HCT116 (cell line): ENCODE measurements at regions not wholly inside any gene's neighbourhood (a gene's known extent, or its start where the extent isn't known, plus 50 kb on each side); places are given as distances from the start of the nearest gene placed in this dataset.

ENCODE experiments used
- ATAC-seq: fragments of 200-7000 bp; cut with Tn5 transposase; 2 replicates; pipeline ENCODE4 v1.9.1; 2020; ENCODE audit warnings: mild to moderate bottlenecking, moderate library complexity
- BruUV-seq: library from RNA; stranded (reverse); fragments of 400-500 nt; replicated peaks from 2 replicates; lab custom pipeline; 2021; lab: Mats Ljungman, UMichigan
- CTCF ChIA-PET: fragments of 300-600 bp; sonication (Branson Sonifier 250); formaldehyde crosslinking; loops from one replicate; lab custom pipeline; 2021; ENCODE audit warnings: antibody characterized with exemption; lab: Charles Lee
- POLR2A ChIA-PET: fragments of 300-600, 350-600 bp; sonication (Branson Sonifier 250); formaldehyde crosslinking; loops from one replicate; lab custom pipeline; 2021; ENCODE audit warnings: antibody characterized with exemption; lab: Charles Lee
- RAD21 ChIA-PET, 2 experiments: fragments of 300-600 bp; sonication (Branson Sonifier 250); formaldehyde crosslinking; loops; one replicate each; lab custom pipeline; 2023; ENCODE audit warnings: low total read pairs in 2 of 2; ENCODE audit not compliant: uncharacterized antibody in 2 of 2, unreplicated experiment in 2 of 2, low non-redundant PET in 1 of 2; lab: Charles Lee
- DNase-seq: peaks from one replicate; pipeline ENCODE4 v3.0.0-alpha.2; 2010; ENCODE audit warnings: low read depth, low spot score
- H2AFZ ChIP-seq: fragments of 200-600 bp; shearing (Covaris generic), sonication (generic); 2 replicates; pipeline ENCODE4 v1.6.1; 2017; ENCODE audit warnings: low read depth, mixed run types, mixed read lengths, antibody characterized with exemption, low read length; ENCODE audit not compliant: poor library complexity, severe bottlenecking
- H3K27ac ChIP-seq: 2 replicates; pipeline ENCODE4 v1.5.1; 2012; ENCODE audit warnings: low read depth, low read length
- H3K27me3 ChIP-seq: fragments of 200-600 bp; sonication (generic); 2 replicates; pipeline ENCODE4 v1.6.1; 2016; ENCODE audit warnings: mixed run types, low read length, mixed read lengths; ENCODE audit not compliant: insufficient read depth
- H3K36me3 ChIP-seq, 2 experiments: fragments of 200-500 bp in 1 of 2; fragments of 200-600 bp in 1 of 2; sonication (Bioruptor generic) in 1 of 2; sonication (generic) in 1 of 2; 2 replicates each; pipeline versions ENCODE4 v1.5.1 to v1.6.1; 2014 to 2016; ENCODE audit warnings: low read length in 2 of 2, inconsistent platforms in 1 of 2, mixed read lengths in 1 of 2, mixed run types in 1 of 2; ENCODE audit not compliant: insufficient read depth in 2 of 2, control insufficient read depth in 1 of 2
- H3K4me1 ChIP-seq, 2 experiments: fragments of 200-600 bp in 1 of 2; sonication (generic) in 1 of 2; 2 replicates each; pipeline versions ENCODE4 v1.5.1 to v1.6.1; 2012 to 2017; ENCODE audit warnings: low read length in 2 of 2, inconsistent platforms in 1 of 2, mild to moderate bottlenecking in 1 of 2, mixed read lengths in 1 of 2, mixed run types in 1 of 2, moderate library complexity in 1 of 2; ENCODE audit not compliant: insufficient read depth in 2 of 2, control insufficient read depth in 1 of 2
- H3K4me2 ChIP-seq: fragments of 200-600 bp; sonication (generic); 2 replicates; pipeline ENCODE4 v1.6.1; 2017; ENCODE audit warnings: mixed run types, low read length, mixed read lengths
- H3K4me3 ChIP-seq, 2 experiments: fragments of 200-600 bp in 1 of 2; sonication (generic) in 1 of 2; replicated peaks in 1 of 2; 2 replicates each; pipeline ENCODE4 v1.5.1; 2011 to 2016; ENCODE audit warnings: low read length in 2 of 2, control low read depth in 1 of 2, low read depth in 1 of 2, mild to moderate bottlenecking in 1 of 2, mixed read lengths in 1 of 2, mixed run types in 1 of 2
- H3K79me2 ChIP-seq: fragments of 200-600 bp; sonication (generic); 2 replicates; pipeline ENCODE4 v1.6.1; 2017; ENCODE audit warnings: mild to moderate bottlenecking, mixed run types, low read length, moderate library complexity, mixed read lengths; ENCODE audit not compliant: insufficient read depth
- H3K9ac ChIP-seq: fragments of 200-600 bp; sonication (generic); 2 replicates; pipeline ENCODE4 v1.6.1; 2016; ENCODE audit warnings: low read length, mixed read lengths
- H3K9me2 ChIP-seq: fragments of 200-600 bp; sonication (generic), shearing (Covaris generic); 2 replicates; pipeline ENCODE4 v1.6.1; 2017; ENCODE audit warnings: mixed run types, mild to moderate bottlenecking, moderate library complexity; ENCODE audit not compliant: insufficient read depth
- H3K9me3 ChIP-seq, 2 experiments: fragments of 200-500 bp in 1 of 2; fragments of 200-600 bp in 1 of 2; sonication (Bioruptor generic) in 1 of 2; sonication (generic) in 1 of 2; 2 replicates each; pipeline ENCODE4 v1.6.1; 2014 to 2017; ENCODE audit warnings: low read length in 2 of 2, mixed read lengths in 2 of 2, inconsistent platforms in 1 of 2, low read depth in 1 of 2, mild to moderate bottlenecking in 1 of 2, mixed run types in 1 of 2, moderate library complexity in 1 of 2; ENCODE audit not compliant: control insufficient read depth in 1 of 2, insufficient read depth in 1 of 2
- H4K20me1 ChIP-seq: fragments of 200-600 bp; sonication (generic), shearing (Covaris generic); 2 replicates; pipeline ENCODE4 v1.6.1; 2017; ENCODE audit warnings: mixed run types, mild to moderate bottlenecking, moderate library complexity; ENCODE audit not compliant: insufficient read depth
- CBX3 ChIP-seq: IDR thresholded peaks from 2 replicates; pipeline ENCODE4 v1.6.1; 2012; ENCODE audit warnings: low read depth
- CEBPB ChIP-seq: IDR thresholded peaks from 2 replicates; pipeline ENCODE4 v1.6.1; 2012; ENCODE audit warnings: low read depth
- CTCF ChIP-seq, 3 experiments: fragments of 200-600 bp in 1 of 3; sonication (generic) in 1 of 3; IDR thresholded peaks in 2 of 3; conservative IDR thresholded peaks in 1 of 3; 2 replicates each; pipeline ENCODE4 v1.5.1; 2012 to 2017; ENCODE audit warnings: low read depth in 2 of 3, low read length in 2 of 3, antibody characterized with exemption in 1 of 3, borderline replicate concordance in 1 of 3, control low read depth in 1 of 3, mild to moderate bottlenecking in 1 of 3, mixed read lengths in 1 of 3, mixed run types in 1 of 3, moderate library complexity in 1 of 3; ENCODE audit not compliant: insufficient read depth in 1 of 3
- EGR1 ChIP-seq: IDR thresholded peaks from 2 replicates; pipeline ENCODE4 v1.6.1; 2012; ENCODE audit warnings: low read depth
- EZH2 ChIP-seq: fragments of 200-600 bp; sonication (generic); IDR thresholded peaks from 2 replicates; pipeline ENCODE4 v1.6.1; 2017; ENCODE audit warnings: antibody characterized with exemption, mixed run types
- EZH2phosphoT487 ChIP-seq: fragments of 200-600 bp; IDR thresholded peaks from 2 replicates; pipeline ENCODE4 v1.6.1; 2018; ENCODE audit warnings: antibody characterized with exemption, borderline replicate concordance
- FOSL1 ChIP-seq: IDR thresholded peaks from 2 replicates; pipeline ENCODE4 v1.6.1; 2012; ENCODE audit warnings: low read depth
- JUND ChIP-seq: IDR thresholded peaks from 2 replicates; pipeline ENCODE4 v1.6.1; 2012
- MAX ChIP-seq: IDR thresholded peaks from 2 replicates; pipeline ENCODE4 v1.6.1; 2012
- POLR2A ChIP-seq: IDR thresholded peaks from 2 replicates; pipeline ENCODE4 v1.7.0; 2011; ENCODE audit warnings: borderline replicate concordance; ENCODE audit not compliant: insufficient read depth, insufficient read length; ENCODE audit errors: extremely low read depth
- POLR2AphosphoS5 ChIP-seq: IDR thresholded peaks from 2 replicates; pipeline ENCODE4 v1.6.1; 2011; ENCODE audit warnings: mild to moderate bottlenecking, low read depth, low read length, moderate library complexity
- RAD21 ChIP-seq: IDR thresholded peaks from 2 replicates; pipeline ENCODE4 v1.6.1; 2012; ENCODE audit warnings: low read depth, mild to moderate bottlenecking
- REST ChIP-seq: IDR thresholded peaks from 2 replicates; pipeline ENCODE4 v1.6.1; 2012; ENCODE audit warnings: low read depth
- SIN3A ChIP-seq: IDR thresholded peaks from 2 replicates; pipeline ENCODE4 v1.6.1; 2012; ENCODE audit warnings: low read depth
- SP1 ChIP-seq: IDR thresholded peaks from 2 replicates; pipeline ENCODE4 v1.6.1; 2012; ENCODE audit warnings: low read depth
- SRF ChIP-seq: IDR thresholded peaks from 2 replicates; pipeline ENCODE4 v1.6.1; 2012; ENCODE audit warnings: low read depth
- YY1 ChIP-seq: IDR thresholded peaks from 2 replicates; pipeline ENCODE4 v1.6.1; 2011; ENCODE audit warnings: low read length, low read depth, moderate library complexity, mild to moderate bottlenecking; ENCODE audit not compliant: insufficient replicate concordance; ENCODE audit errors: extremely low read depth
- ZBTB33 ChIP-seq: IDR thresholded peaks from 2 replicates; pipeline ENCODE4 v1.6.1; 2011; ENCODE audit warnings: mild to moderate bottlenecking, low read length, moderate library complexity; ENCODE audit not compliant: insufficient replicate concordance; ENCODE audit errors: extremely low read depth
- ZFX ChIP-seq: fragments of 450-650 bp; IDR thresholded peaks from 2 replicates; pipeline ENCODE4 v1.6.1; 2017
- intact Hi-C: fragments of 100-400 bp; cut with micrococcal nuclease; formaldehyde crosslinking; loops from 2 replicates; pipeline ENCODE4 v1.10.0; 2022

- peaks cover 14% of the 10 kb centered on the region; the same call in 1 of the 2 replicates for H3K27me3 ChIP-seq
- TF ChIP-seq SRF (no peak), EGR1 (no peak), EZH2phosphoT487 (no peak), FOSL1 (no peak), RAD21 (no peak), EZH2 (no peak), ZBTB33 (no peak), CTCF (IDR thresholded peaks at IDR 0.05 in 2 of 3, conservative IDR thresholded peaks at IDR 0.05 in 1 of 3; ENCODE audit: borderline replicate concordance in 1 of 3, insufficient read depth in 1 of 3, low read depth in 2 of 3, low read length in 2 of 3) (no peak), CEBPB (no peak), SIN3A (no peak), CBX3 (no peak), ZFX (no peak), REST (no peak), JUND (no peak), POLR2A (no peak), POLR2AphosphoS5 (no peak), SP1 (no peak), MAX (no peak), YY1 (no peak)
- ChIA-PET POLR2A (no interaction called here), CTCF (no interaction called here), RAD21 (no interaction called here)
- no peak overlapping the region for H3K4me3 ChIP-seq
- H2AFZ ChIP-seq: no peak overlapping the region
- no peaks in the 10 kb centered on the region for H3K4me1 ChIP-seq
- ATAC-seq (no peak), DNase-seq (no peak)
- no peaks in the 10 kb centered on the region for H3K36me3 ChIP-seq
- H4K20me1 ChIP-seq: no peaks in the 10 kb centered on the region
- H3K9ac ChIP-seq: no peak overlapping the region
- H3K27ac ChIP-seq: no peak overlapping the region
- H3K9me2 ChIP-seq: no peaks in the 10 kb centered on the region
- BruUV-seq: no TSS peak
- no peaks in the 10 kb centered on the region for H3K9me3 ChIP-seq
- intact Hi-C loops: no loop called here
- no peak overlapping the region for H3K4me2 ChIP-seq
- H3K79me2 ChIP-seq: no peaks in the 10 kb centered on the region
Measured at GRCh38 chr11:31883435-31883834, 72.3 kb upstream of the PAX6 start.
